Body of pancreas (tissue), 4 donors: ENCODE measurements at regions not wholly inside any gene's neighbourhood (a gene's known extent, or its start where the extent isn't known, plus 50 kb on each side); places are given as distances from the start of the nearest gene placed in this dataset.

ENCODE experiments used
- ATAC-seq: fragments of 150-250 bp; one replicate; pipeline ENCODE4 v1.9.1; 2016
- DNase-seq, 4 donors: peaks; one replicate each; pipeline ENCODE4 v3.0.0-alpha.2; 2019
- H3K27ac ChIP-seq, 4 donors: fragments of 200-600 bp; sonication (generic); 1 replicate in 3 of 4; 2 replicates in 1 of 4; pipeline versions ENCODE4 v1.5.1 to v1.6.1; 2016 to 2019; ENCODE audit warnings: mild to moderate bottlenecking in 1 of 4, mixed read lengths in 1 of 4, moderate library complexity in 1 of 4
- H3K27me3 ChIP-seq, 2 donors: fragments of 200-600 bp; sonication (generic); one replicate each; pipeline ENCODE4 v1.6.0; 2016; ENCODE audit warnings: mild to moderate bottlenecking in 1 of 2
- H3K36me3 ChIP-seq, 2 donors: fragments of 200-600 bp; sonication (generic); replicated peaks in 1 of 2; 2 replicates each; pipeline ENCODE4 v1.5.1; 2016; ENCODE audit warnings: low read depth in 2 of 2; ENCODE audit not compliant: insufficient read depth in 1 of 2
- H3K4me1 ChIP-seq: fragments of 200-600 bp; sonication (generic); one replicate; pipeline ENCODE4 v1.6.0; 2016
- H3K4me3 ChIP-seq, 2 donors: fragments of 200-600 bp; sonication (generic); 1 replicate in 1 of 2; 2 replicates in 1 of 2; pipeline ENCODE4 v1.5.1; 2016 to 2019
- H3K9me3 ChIP-seq, 3 donors: fragments of 200-600 bp; sonication (generic); 1 replicate in 2 of 3; 2 replicates in 1 of 3; pipeline ENCODE4 v1.5.1; 2016
- CTCF ChIP-seq, 7 experiments: fragments of 450-650 bp in 4 of 7; fragments of 200-600 bp in 3 of 7; sonication (generic) in 3 of 7; IDR thresholded peaks; one replicate each; pipeline ENCODE4 v1.5.1; 2016 to 2019; ENCODE audit warnings: antibody characterized with exemption in 7 of 7
- POLR2A ChIP-seq, 3 donors: fragments of 450-650 bp; IDR thresholded peaks; one replicate each; pipeline ENCODE4 v1.6.1; 2016; ENCODE audit warnings: antibody characterized with exemption in 3 of 3, mild to moderate bottlenecking in 2 of 3
- WGBS, 2 donors: methylation state at CpG; one replicate each; pipeline ENCODE4 v1.1.5; 2017; 5-methylcytosine and 5-hydroxymethylcytosine counted together
- intact Hi-C: fragments of 100-400 bp; cut with DNase I; formaldehyde crosslinking; loops from one replicate; pipeline ENCODE4 v1.15.1; 2023

GRCh38 chr1:79604490-79605198, 598.1 kb upstream of the ADGRL4 start:
- H3K27ac ChIP-seq, result no peak overlapping the region
- intact Hi-C loops, result no loop called here
- H3K4me3 ChIP-seq, result no peak overlapping the region
- no peaks in the 10 kb centered on the region for H3K27me3 ChIP-seq
- H3K4me1 ChIP-seq, result no peaks in the 10 kb centered on the region
- DNase-seq (no peak), ATAC-seq (no peak)
- H3K36me3 ChIP-seq, result no peaks in the 10 kb centered on the region
- 28% methylated on average over 9 of the region's 9 CpGs for WGBS, 2 donors
- TF ChIP-seq POLR2A (IDR thresholded peaks at IDR 0.05) (no peak), CTCF (IDR thresholded peaks at IDR 0.05) (no peak)
- no peaks in the 10 kb centered on the region for H3K9me3 ChIP-seq

- Histone ChIP-seq H3K4me1 (no peaks in the 10 kb centered on the region), H3K27me3 (no peaks in the 10 kb centered on the region), H3K27ac (no peak overlapping the region), H3K36me3 (no peaks in the 10 kb centered on the region), H3K4me3 (no peak overlapping the region), H3K9me3 (no peaks in the 10 kb centered on the region)
- TF ChIP-seq POLR2A (IDR thresholded peaks at IDR 0.05), result no peak
- no peak for TF ChIP-seq CTCF (IDR thresholded peaks at IDR 0.05)
- ATAC-seq, result no peak
- intact Hi-C loops, result no loop called here
- DNase-seq, result no peak
- 60 to 63% methylated on average over 2 of the region's 2 CpGs for WGBS, 2 donors
Observed at GRCh38 chr1:79603843-79604242, 597.3 kb upstream of the ADGRL4 start.

GRCh38 chr1:79599257-79599656, 592.7 kb upstream of the ADGRL4 start:
- intact Hi-C loops, result no loop called here
- WGBS, 2 donors, result 66 to 67% methylated on average over 2 of the region's 2 CpGs
- no peaks in the 10 kb centered on the region for H3K36me3 ChIP-seq

GRCh38 chr1:79595931-79596330, 589.4 kb upstream of the ADGRL4 start:
- TF ChIP-seq POLR2A (IDR thresholded peaks at IDR 0.05) (no peak), CTCF (IDR thresholded peaks at IDR 0.05) (no peak)
- no peak overlapping the region for H3K4me3 ChIP-seq
- no peak overlapping the region for H3K27ac ChIP-seq
- WGBS, 2 donors, result 83 to 92% methylated on average over 1 of the region's 1 CpG
- no peaks in the 10 kb centered on the region for H3K27me3 ChIP-seq
- ATAC-seq (no peak), DNase-seq (no peak)
- no peaks in the 10 kb centered on the region for H3K9me3 ChIP-seq
- no peaks in the 10 kb centered on the region for H3K36me3 ChIP-seq
- no peaks in the 10 kb centered on the region for H3K4me1 ChIP-seq
- intact Hi-C loops, result no loop called here

More at GRCh38 chr1:79599257-79599656, 592.7 kb upstream of the ADGRL4 start:
- no peaks in the 10 kb centered on the region for H3K4me1 ChIP-seq
- no peaks in the 10 kb centered on the region for H3K27me3 ChIP-seq
- H3K9me3 ChIP-seq, result no peaks in the 10 kb centered on the region
- H3K4me3 ChIP-seq, result no peak overlapping the region
- ATAC-seq, result no peak
- no peak overlapping the region for H3K27ac ChIP-seq
- DNase-seq, result no peak
- TF ChIP-seq CTCF (IDR thresholded peaks at IDR 0.05), result no peak
- no peak for TF ChIP-seq POLR2A (IDR thresholded peaks at IDR 0.05)

GRCh38 chr1:79594121-79594698, 587.7 kb upstream of the ADGRL4 start:
- Histone ChIP-seq H3K27ac (no peak overlapping the region), H3K27me3 (no peaks in the 10 kb centered on the region), H3K4me1 (no peaks in the 10 kb centered on the region), H3K4me3 (no peak overlapping the region), H3K36me3 (no peaks in the 10 kb centered on the region), H3K9me3 (no peaks in the 10 kb centered on the region)
- intact Hi-C loops, result no loop called here
- ATAC-seq (no peak), DNase-seq (no peak)
- TF ChIP-seq POLR2A (IDR thresholded peaks at IDR 0.05) (no peak), CTCF (IDR thresholded peaks at IDR 0.05) (no peak)
- 88 to 89% methylated on average over 16 to 17 of the region's 17 CpGs for WGBS, 2 donors
